HepG2 (cell line): ENCODE measurements at regions not wholly inside any gene's neighbourhood (a gene's known extent, or its start where the extent isn't known, plus 50 kb on each side); places are given as distances from the start of the nearest gene placed in this dataset.

Experiments
- ATAC-seq: fragments of 200-7000 bp; cut with Tn5 transposase; 3 replicates; pipeline ENCODE4 v1.9.1; 2020; ENCODE audit warnings: mild to moderate bottlenecking, moderate library complexity
- BruUV-seq: library from RNA; stranded (reverse); fragments of 400-500 nt; replicated peaks from 2 replicates; lab custom pipeline; 2021; lab: Mats Ljungman, UMichigan
- CTCF ChIA-PET: fragments of 300-600 bp; formaldehyde crosslinking; extraction: SDS; loops from one replicate; lab custom pipeline; 2021; ENCODE audit warnings: low total read pairs, inconsistent platforms, low intra/inter-chr PET ratio; lab: Yijun Ruan, JAX
- POLR2A ChIA-PET: fragments of 350-600 bp; sonication (Branson Sonifier 250); formaldehyde crosslinking; loops from one replicate; lab custom pipeline; 2020; ENCODE audit warnings: antibody characterized with exemption, inconsistent platforms; lab: Yijun Ruan, JAX
- DNase-seq: peaks from one replicate; pipeline ENCODE4 v3.0.0-alpha.2; 2015; ENCODE audit warnings: low spot score
- FAIRE-seq: peaks from 3 replicates; lab custom pipeline; 2011; peaks lifted over from hg19 to GRCh38; lab: Jason Lieb, UNC
- H2AFZ ChIP-seq: one replicate; pipeline ENCODE4 v1.6.1; 2011; ENCODE audit warnings: low read length, inconsistent platforms
- H3K27ac ChIP-seq: fragments of 300-600 bp; 3 replicates; pipeline ENCODE4 v1.8.0; 2011; ENCODE audit warnings: mixed run types, mild to moderate bottlenecking, mixed read lengths, low read length, inconsistent platforms; ENCODE audit not compliant: insufficient read depth; ENCODE audit errors: extremely low read length
- H3K27me3 ChIP-seq, 2 experiments: fragments of 200-600 bp in 1 of 2; 2 replicates in 1 of 2; 3 replicates in 1 of 2; pipeline versions ENCODE4 v1.6.0 to v1.8.0; 2011; ENCODE audit warnings: low read length in 2 of 2, mild to moderate bottlenecking in 2 of 2, moderate library complexity in 2 of 2, inconsistent platforms in 1 of 2; ENCODE audit not compliant: insufficient read depth in 2 of 2, control insufficient read depth in 1 of 2
- H3K36me3 ChIP-seq, 2 experiments: fragments of 200-600 bp in 1 of 2; replicated peaks in 1 of 2; 2 replicates in 1 of 2; 3 replicates in 1 of 2; pipeline versions ENCODE4 v1.5.1 to v1.8.0; 2011; ENCODE audit warnings: low read length in 2 of 2, inconsistent platforms in 1 of 2; ENCODE audit not compliant: insufficient read depth in 2 of 2, control insufficient read depth in 1 of 2
- H3K4me1 ChIP-seq: 2 replicates; pipeline ENCODE4 v1.5.1; 2012; ENCODE audit warnings: low read length, inconsistent platforms; ENCODE audit not compliant: insufficient read depth
- H3K4me2 ChIP-seq: 2 replicates; pipeline ENCODE4 v1.6.0; 2011; ENCODE audit warnings: low read depth, low read length, inconsistent platforms
- H3K4me3 ChIP-seq, 3 experiments: fragments of 200-600 bp in 1 of 3; sonication (generic), shearing (Covaris generic) in 1 of 3; replicated peaks in 1 of 3; 2 replicates each; pipeline ENCODE4 v1.5.1; 2011 to 2016; ENCODE audit warnings: low read length in 3 of 3, inconsistent platforms in 2 of 3, low read depth in 2 of 3, mild to moderate bottlenecking in 2 of 3, control low read depth in 1 of 3, mixed read lengths in 1 of 3; ENCODE audit not compliant: insufficient read depth in 1 of 3
- H3K79me2 ChIP-seq: one replicate; pipeline ENCODE4 v1.6.1; 2011; ENCODE audit warnings: low read length, inconsistent platforms; ENCODE audit not compliant: insufficient read depth
- H3K9ac ChIP-seq: 2 replicates; pipeline ENCODE4 v1.6.0; 2011; ENCODE audit warnings: mild to moderate bottlenecking, low read depth, low read length, inconsistent platforms; ENCODE audit not compliant: insufficient read depth
- H3K9me3 ChIP-seq: 2 replicates; pipeline ENCODE4 v1.5.1; 2012; ENCODE audit warnings: mild to moderate bottlenecking, low read length
- H4K20me1 ChIP-seq: 2 replicates; pipeline ENCODE4 v1.6.0; 2011; ENCODE audit warnings: inconsistent platforms, mild to moderate bottlenecking, low read length, moderate library complexity; ENCODE audit not compliant: insufficient read depth
- CEBPG ChIP-seq: IDR thresholded peaks from 2 replicates; pipeline ENCODE4 v1.6.1; 2016
- FOSL2 ChIP-seq: sonication (generic); formaldehyde crosslinking; IDR thresholded peaks from 2 replicates; pipeline ENCODE4 v1.4.0; 2020; ENCODE audit warnings: missing genetic modification reagents
- ISX ChIP-seq: sonication (generic); formaldehyde crosslinking; conservative IDR thresholded peaks from 2 replicates; pipeline ENCODE4 v1.5.0; 2020; ENCODE audit warnings: missing genetic modification reagents
- MYPOP ChIP-seq: sonication (generic); formaldehyde crosslinking; IDR thresholded peaks from 2 replicates; pipeline ENCODE4 v1.8.1; 2023; ENCODE audit warnings: mild to moderate bottlenecking, moderate library complexity, missing genetic modification reagents
- PHF20 ChIP-seq: sonication (generic); formaldehyde crosslinking; IDR thresholded peaks from 2 replicates; pipeline ENCODE4 v1.5.0; 2020; ENCODE audit warnings: mild to moderate bottlenecking, missing genetic modification reagents
- ZBTB38 ChIP-seq: sonication (generic); formaldehyde crosslinking; IDR thresholded peaks from 2 replicates; pipeline ENCODE4 v1.5.1; 2020; ENCODE audit warnings: mild to moderate bottlenecking, missing genetic modification reagents
- ZFP37 ChIP-seq: sonication (generic); formaldehyde crosslinking; IDR thresholded peaks from 2 replicates; pipeline ENCODE4 v1.4.0; 2020; ENCODE audit warnings: missing genetic modification reagents, borderline replicate concordance
- ZNF616 ChIP-seq: sonication (generic); formaldehyde crosslinking; IDR thresholded peaks from 2 replicates; pipeline ENCODE4 v1.5.0; 2020; ENCODE audit warnings: low read depth, mild to moderate bottlenecking, missing genetic modification reagents
- ZSCAN5A ChIP-seq: sonication (generic); formaldehyde crosslinking; IDR thresholded peaks from 2 replicates; pipeline ENCODE4 v1.8.0; 2022; ENCODE audit warnings: mild to moderate bottlenecking, missing genetic modification reagents, borderline replicate concordance
- WGBS: methylation state at CpG from one replicate; pipeline ENCODE4 v1.1.6; 2017; ENCODE audit warnings: low lambda C conversion rate; 5-methylcytosine and 5-hydroxymethylcytosine counted together
- in situ Hi-C: cut with HindIII; loops from 2 replicates; pipeline ENCODE4 v1.10.0; 2017; ENCODE audit warnings: low pct_unique_long_range_greater_than_20kb; ENCODE audit not compliant: extremely low pct_ligation_motif_present
- intact Hi-C: fragments of 100-400 bp; cut with micrococcal nuclease; formaldehyde crosslinking; loops from one replicate; pipeline ENCODE4 v1.10.0; 2022; ENCODE audit not compliant: unreplicated experiment

- TF ChIP-seq MYPOP (CRISPR knock-in tag) = no peak
- TF ChIP-seq ZFP37 (CRISPR knock-in tag) = no peak
- TF ChIP-seq ZSCAN5A (CRISPR knock-in tag) = no peak
Observed at GRCh38 chr11:29879560-29879959, 137.3 kb downstream of the KCNA4 start (continued).

- no peak overlapping the region for H3K9ac ChIP-seq
- ATAC-seq (no peak), FAIRE-seq (no peak), DNase-seq (no peak)
- H3K27ac ChIP-seq = no peak overlapping the region
- H3K27me3 ChIP-seq = no peaks in the 10 kb centered on the region
- in situ Hi-C loops = no loop called here
- H4K20me1 ChIP-seq = no peaks in the 10 kb centered on the region
- no peaks in the 10 kb centered on the region for H3K4me1 ChIP-seq
- intact Hi-C loops = no loop called here
- no TSS peak for BruUV-seq
- ChIA-PET POLR2A (no interaction called here), CTCF (no interaction called here)
- peaks cover 85% of the 10 kb centered on the region for H3K9me3 ChIP-seq
- H2AFZ ChIP-seq = no peak overlapping the region
- no peaks in the 10 kb centered on the region for H3K79me2 ChIP-seq
- H3K4me3 ChIP-seq = no peak overlapping the region
- no peaks in the 10 kb centered on the region for H3K36me3 ChIP-seq
- 6% methylated on average over 1 of the region's 1 CpG for WGBS
- TF ChIP-seq ISX (CRISPR knock-in tag) (no peak), ZBTB38 (CRISPR knock-in tag) (no peak), ZNF616 (no peak), PHF20 (CRISPR knock-in tag) (no peak), CEBPG (no peak), FOSL2 (CRISPR knock-in tag) (no peak)
- H3K4me2 ChIP-seq = no peak overlapping the region
Observed at GRCh38 chr11:29876192-29876591, 140.6 kb downstream of the KCNA4 start.
